ENCODE measurements at regions not wholly inside any gene's neighbourhood (a gene's known extent, or its start where the extent isn't known, plus 50 kb on each side); places are given as distances from the start of the nearest gene placed in this dataset.
A peak's percentile ranks its signal among the peaks of the same experiment; 100 is the strongest.
"Not testable (repeated sequence)": the region's sequence is repeated elsewhere in the genome, so short reads cannot be mapped to it uniquely, and the experiment has no call there.

GRCh38 chr12:67842124-67842523 lies 147.1 kb upstream of the IFNG-AS1 start:
- no peak for DNase-seq (ENCODE audit: low spot score)

- DNase-seq (ENCODE audit: low spot score) = peak; percentile 39
Measured at GRCh38 chr12:67843257-67843656, 146.0 kb upstream of the IFNG-AS1 start.

- DNase-seq (ENCODE audit: low spot score) = no peak
Measured at GRCh38 chr12:67852701-67853100, 136.5 kb upstream of the IFNG-AS1 start.

GRCh38 chr12:67853204-67853603 lies 136.0 kb upstream of the IFNG-AS1 start:
- DNase-seq (ENCODE audit: low spot score) = no peak

- no peak for DNase-seq (ENCODE audit: low spot score)
Measured at GRCh38 chr12:67854351-67854750, 134.9 kb upstream of the IFNG-AS1 start.

GRCh38 chr12:67855103-67855502 lies 134.1 kb upstream of the IFNG-AS1 start:
- no peak for DNase-seq (ENCODE audit: low spot score)

- DNase-seq (ENCODE audit: low spot score) = no peak
Measured at GRCh38 chr12:67871231-67871630, 118.0 kb upstream of the IFNG-AS1 start.

- DNase-seq (ENCODE audit: low spot score) = no peak
Measured at GRCh38 chr12:67873355-67873754, 115.9 kb upstream of the IFNG-AS1 start.

- DNase-seq (ENCODE audit: low spot score) = no peak
Measured at GRCh38 chr12:67876305-67876915, 112.8 kb upstream of the IFNG-AS1 start.

GRCh38 chr12:67877727-67878126 lies 111.5 kb upstream of the IFNG-AS1 start:
- no peak for DNase-seq (ENCODE audit: low spot score)

- DNase-seq (ENCODE audit: low spot score) = no peak
Measured at GRCh38 chr12:67879937-67880336, 109.3 kb upstream of the IFNG-AS1 start.

GRCh38 chr12:67881565-67881964 lies 107.7 kb upstream of the IFNG-AS1 start:
- no peak for DNase-seq (ENCODE audit: low spot score)

GRCh38 chr12:67884596-67884995 lies 104.7 kb upstream of the IFNG-AS1 start:
- DNase-seq (ENCODE audit: low spot score) = no peak

GRCh38 chr12:67885375-67886169 lies 103.7 kb upstream of the IFNG-AS1 start:
- no peak for DNase-seq (ENCODE audit: low spot score)

- no peak for DNase-seq (ENCODE audit: low spot score)
Measured at GRCh38 chr12:67887065-67887464, 102.2 kb upstream of the IFNG-AS1 start.

GRCh38 chr12:67889931-67890330 lies 99.3 kb upstream of the IFNG-AS1 start:
- no peak for DNase-seq (ENCODE audit: low spot score)

- DNase-seq (ENCODE audit: low spot score) = no peak
Measured at GRCh38 chr12:67890726-67891258, 98.5 kb upstream of the IFNG-AS1 start.

- no peak for DNase-seq (ENCODE audit: low spot score)
Measured at GRCh38 chr12:67891596-67891995, 97.7 kb upstream of the IFNG-AS1 start.

- no peak for DNase-seq (ENCODE audit: low spot score)
Measured at GRCh38 chr12:67892259-67893021, 96.8 kb upstream of the IFNG-AS1 start.

- DNase-seq (ENCODE audit: low spot score) = no peak
Measured at GRCh38 chr12:67893022-67893580, 96.1 kb upstream of the IFNG-AS1 start.

GRCh38 chr12:67900418-67900817 lies 88.8 kb upstream of the IFNG-AS1 start:
- not testable (repeated sequence) for DNase-seq (ENCODE audit: low spot score)

- no peak for DNase-seq (ENCODE audit: low spot score)
Measured at GRCh38 chr12:67909091-67909531, 80.1 kb upstream of the IFNG-AS1 start.

Measured in activated CD4-positive, alpha-beta T cell treated with anti-CD3 and anti-CD28 coated beads, Interleukin-2, Interleukin-4, amounts not matched to agents 100 ng/mL and 50 ng/mL, durations not matched to agents 16 hours and 8 hours (primary cell).